Skeletal muscle tissue (tissue), 1 donor: ENCODE measurements at regions not wholly inside any gene's neighbourhood (a gene's known extent, or its start where the extent isn't known, plus 50 kb on each side); places are given as distances from the start of the nearest gene placed in this dataset. TPM values are rescaled to one million over a fixed set of nuclear protein-coding genes. Genes with fewer than 3 reads are reported as not detected.

ENCODE experiments used
- small RNA-seq: library from RNA; depleted of rRNA; stranded (forward); fragments of <200 nt; gene quantifications from one replicate; pipeline ENCODE3, GENCODE V24; 2014

Small RNAs in the stretch of these regions (small RNA-seq; reads per million reads assigned to genes)
- gene RF00019, result not detected
